NT2/D1 (cell line): ENCODE measurements at regions not wholly inside any gene's neighbourhood (a gene's known extent, or its start where the extent isn't known, plus 50 kb on each side); places are given as distances from the start of the nearest gene placed in this dataset.

ENCODE experiments used
- SUZ12 ChIP-seq: IDR thresholded peaks from 2 replicates; pipeline ENCODE4 v1.6.1; 2011; ENCODE audit not compliant: insufficient read length, insufficient read depth; ENCODE audit errors: extremely low read depth
- YY1 ChIP-seq: IDR thresholded peaks from 2 replicates; pipeline ENCODE4 v1.6.1; 2011; ENCODE audit not compliant: insufficient read length, insufficient read depth
- ZNF274 ChIP-seq: IDR thresholded peaks from 2 replicates; pipeline ENCODE4 v1.6.1; 2011; ENCODE audit warnings: mild to moderate bottlenecking, low read depth, low read length

DNA sequence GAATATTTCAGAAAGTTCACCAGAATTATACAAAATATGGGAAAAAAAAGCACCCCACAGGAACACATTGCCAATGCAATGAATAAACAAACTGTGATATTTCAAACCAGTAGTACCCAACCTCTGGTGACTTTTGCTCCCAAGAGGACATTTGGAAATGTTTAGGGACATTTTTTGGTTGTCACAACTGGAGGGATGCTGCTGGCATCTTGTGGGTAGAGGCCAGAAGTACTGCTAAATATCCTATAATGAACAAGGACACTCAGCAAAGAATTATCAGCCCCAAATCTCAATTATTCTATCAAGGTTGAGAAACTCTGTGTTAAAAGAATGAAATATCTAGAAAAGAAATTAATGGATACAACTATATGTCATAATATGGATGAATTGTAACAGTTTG is 1334.4 kb upstream of the FLRT2 start:
- no peak for TF ChIP-seq YY1
- TF ChIP-seq SUZ12 = no peak
- no peak for TF ChIP-seq ZNF274
